ENCODE measurements at regions not wholly inside any gene's neighbourhood (a gene's known extent, or its start where the extent isn't known, plus 50 kb on each side); places are given as distances from the start of the nearest gene placed in this dataset.

- TF ChIP-seq BHLHE40 (IDR thresholded peaks at IDR 0.05; ENCODE audit: borderline replicate concordance in 1 of 2, low read depth in 2 of 2, low read length in 1 of 2), result no peak
- TF ChIP-seq EP300 (IDR thresholded peaks at IDR 0.05; ENCODE audit: borderline replicate concordance in 1 of 2, control insufficient read depth in 1 of 2, low read depth in 2 of 2, low read length in 2 of 2), result no peak
- TF ChIP-seq, protein P1, sequence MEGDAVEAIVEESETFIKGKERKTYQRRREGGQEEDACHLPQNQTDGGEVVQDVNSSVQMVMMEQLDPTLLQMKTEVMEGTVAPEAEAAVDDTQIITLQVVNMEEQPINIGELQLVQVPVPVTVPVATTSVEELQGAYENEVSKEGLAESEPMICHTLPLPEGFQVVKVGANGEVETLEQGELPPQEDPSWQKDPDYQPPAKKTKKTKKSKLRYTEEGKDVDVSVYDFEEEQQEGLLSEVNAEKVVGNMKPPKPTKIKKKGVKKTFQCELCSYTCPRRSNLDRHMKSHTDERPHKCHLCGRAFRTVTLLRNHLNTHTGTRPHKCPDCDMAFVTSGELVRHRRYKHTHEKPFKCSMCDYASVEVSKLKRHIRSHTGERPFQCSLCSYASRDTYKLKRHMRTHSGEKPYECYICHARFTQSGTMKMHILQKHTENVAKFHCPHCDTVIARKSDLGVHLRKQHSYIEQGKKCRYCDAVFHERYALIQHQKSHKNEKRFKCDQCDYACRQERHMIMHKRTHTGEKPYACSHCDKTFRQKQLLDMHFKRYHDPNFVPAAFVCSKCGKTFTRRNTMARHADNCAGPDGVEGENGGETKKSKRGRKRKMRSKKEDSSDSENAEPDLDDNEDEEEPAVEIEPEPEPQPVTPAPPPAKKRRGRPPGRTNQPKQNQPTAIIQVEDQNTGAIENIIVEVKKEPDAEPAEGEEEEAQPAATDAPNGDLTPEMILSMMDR (IDR thresholded peaks at IDR 0.05 in 2 of 3, conservative IDR thresholded peaks at IDR 0.05 in 1 of 3; ENCODE audit: control insufficient read depth in 2 of 3, extremely low read depth in 1 of 3, insufficient read depth in 1 of 3, low read depth in 3 of 3, low read length in 3 of 3), result no peak
- no peak for TF ChIP-seq POLR2AphosphoS5 (IDR thresholded peaks at IDR 0.05; ENCODE audit: low read length)
- TF ChIP-seq ESRRA (IDR thresholded peaks at IDR 0.05; ENCODE audit: low read length), result no peak
- TF ChIP-seq POLR2A (IDR thresholded peaks at IDR 0.05; ENCODE audit: low read depth, low read length), result no peak
- TF ChIP-seq JUNB (IDR thresholded peaks at IDR 0.05), result no peak
- no peak for TF ChIP-seq EZH2 (IDR thresholded peaks at IDR 0.05; ENCODE audit: borderline replicate concordance, control insufficient read depth, low read depth, low read length)
These were observed 121.4 kb upstream of the SGO1 start for GRCh38 chr3:20307383-20307782.
